RKO (cell line): ENCODE measurements at regions not wholly inside any gene's neighbourhood (a gene's known extent, or its start where the extent isn't known, plus 50 kb on each side); places are given as distances from the start of the nearest gene placed in this dataset.

ENCODE experiments used
- DNase-seq: peaks from one replicate; pipeline ENCODE4 v3.0.0-alpha.2; 2016; ENCODE audit warnings: low spot score

DNA sequence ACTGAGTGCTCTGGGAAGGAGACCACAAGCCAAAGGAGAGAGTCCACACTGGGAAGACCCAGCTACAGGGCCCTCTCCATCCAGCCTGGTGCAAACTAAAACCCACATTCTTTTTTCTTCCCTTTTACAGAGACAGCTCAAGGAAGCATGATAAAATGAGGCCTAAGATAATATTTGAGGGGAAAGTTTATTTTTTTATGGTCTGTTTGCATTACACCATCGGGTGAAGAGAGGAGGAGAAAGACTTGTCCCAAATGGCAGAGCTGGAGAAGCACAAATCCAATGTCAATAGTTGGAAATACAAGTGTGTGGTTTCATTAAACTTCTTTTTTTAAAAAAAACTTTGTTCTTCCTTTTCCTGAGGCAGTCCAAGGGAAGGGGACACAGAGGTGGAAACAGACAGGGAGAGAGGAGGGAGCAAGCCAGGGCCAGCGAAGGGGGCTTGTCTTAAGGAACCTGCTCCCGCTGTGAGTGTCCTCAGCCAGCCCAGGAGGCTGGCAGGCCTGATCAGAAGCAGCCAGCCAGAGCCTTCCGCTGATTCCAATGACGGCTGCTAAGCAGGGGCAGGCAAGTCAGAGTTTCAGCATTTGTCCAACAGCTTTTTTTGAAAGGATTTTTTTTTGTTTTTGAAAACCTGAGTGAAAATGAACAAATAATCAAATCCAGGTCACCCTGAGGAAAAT, 203.8 kb upstream of the SIX2 start:
- DNase-seq = no peak

DNA sequence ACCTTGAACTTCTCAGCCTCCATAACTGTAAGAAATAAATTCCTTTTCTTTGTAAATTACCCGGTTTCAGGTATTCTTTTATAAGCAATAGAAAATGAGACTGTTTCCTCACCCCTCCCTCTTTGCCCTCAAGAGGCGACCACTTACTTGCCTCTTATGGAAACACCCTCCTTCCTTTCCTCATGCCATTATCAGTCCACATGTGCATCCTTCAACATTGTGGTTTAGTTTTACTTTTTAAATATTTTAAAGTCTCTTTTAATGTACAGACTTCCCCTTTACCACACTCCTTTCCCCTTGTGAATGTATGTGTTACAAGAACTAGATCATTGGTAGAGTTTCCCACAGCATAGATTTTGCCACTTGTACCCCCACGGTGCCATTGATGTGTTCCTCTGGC, 202.4 kb upstream of the SIX2 start:
- no peak for DNase-seq

DNA sequence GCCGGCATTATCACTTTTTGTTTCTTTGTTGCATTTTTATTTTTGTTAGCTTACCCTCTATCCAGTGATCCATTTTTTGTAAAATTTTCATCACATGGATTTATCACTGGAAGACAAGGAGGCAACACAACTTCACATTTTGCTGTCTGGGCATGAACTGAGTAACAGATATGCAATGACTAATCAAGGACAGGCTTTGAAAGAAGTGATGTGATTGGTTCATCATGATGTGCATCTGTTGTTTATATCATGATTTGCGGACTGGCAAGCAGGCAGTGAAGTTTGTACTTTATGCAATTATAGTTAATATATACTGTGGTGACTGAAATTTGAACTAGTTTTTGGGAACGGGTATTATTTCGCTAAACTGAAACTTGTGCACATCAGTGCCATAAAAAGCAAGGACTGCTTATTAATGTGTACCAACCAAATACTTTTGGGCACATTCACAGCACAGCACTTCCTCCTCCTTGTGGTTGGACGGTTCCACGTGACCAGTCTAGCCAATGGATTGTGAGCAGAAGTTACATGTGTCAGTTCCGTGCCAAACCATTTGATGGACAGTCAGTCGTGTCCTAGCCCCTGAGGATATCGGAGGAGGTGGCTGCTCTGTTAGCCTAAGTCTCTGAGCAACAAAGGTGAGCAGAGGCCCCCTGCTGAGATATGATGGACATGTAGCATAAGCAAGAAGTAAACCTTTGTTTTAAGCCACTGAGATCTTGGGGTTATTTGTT, 201.4 kb upstream of the SIX2 start:
- peak; percentile 17 for DNase-seq

DNA sequence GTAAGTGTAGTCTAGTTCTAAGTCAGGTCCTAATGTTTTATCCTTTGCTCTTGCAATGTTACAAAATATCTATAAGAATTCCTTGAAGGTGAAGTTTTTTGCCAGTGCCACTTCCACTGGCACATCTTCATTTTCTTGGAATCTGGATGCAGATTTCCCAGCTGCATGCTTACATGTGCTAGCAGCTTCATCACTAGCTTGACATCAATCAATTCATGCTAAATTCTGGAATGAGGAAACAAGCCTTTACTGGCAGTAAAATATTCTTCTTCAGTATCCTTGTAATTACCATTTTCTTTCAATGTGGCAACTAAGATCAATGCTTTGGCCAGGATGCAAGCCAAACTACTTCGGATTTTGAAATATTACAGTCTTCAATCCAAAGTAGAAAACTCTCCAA, 200.6 kb upstream of the SIX2 start:
- no peak for DNase-seq

DNA sequence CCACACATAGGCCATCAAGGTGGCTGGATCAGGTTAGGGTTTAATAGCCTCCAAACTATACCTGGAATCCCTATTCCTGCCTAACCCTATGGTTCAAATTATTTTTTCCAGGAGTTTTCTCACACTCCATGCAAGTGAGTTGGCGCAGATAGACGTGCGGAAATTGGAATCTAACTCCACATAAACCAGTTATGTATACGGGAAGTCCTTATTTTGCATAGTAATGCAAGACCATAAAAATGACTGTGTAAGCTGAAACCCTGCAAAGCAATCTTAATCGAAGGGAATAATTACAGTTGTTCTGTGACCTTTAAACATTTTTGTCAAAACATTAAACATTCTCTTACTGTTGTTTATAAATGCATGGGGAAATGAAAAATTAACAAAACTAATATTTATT, 200.1 kb upstream of the SIX2 start:
- no peak for DNase-seq

DNA sequence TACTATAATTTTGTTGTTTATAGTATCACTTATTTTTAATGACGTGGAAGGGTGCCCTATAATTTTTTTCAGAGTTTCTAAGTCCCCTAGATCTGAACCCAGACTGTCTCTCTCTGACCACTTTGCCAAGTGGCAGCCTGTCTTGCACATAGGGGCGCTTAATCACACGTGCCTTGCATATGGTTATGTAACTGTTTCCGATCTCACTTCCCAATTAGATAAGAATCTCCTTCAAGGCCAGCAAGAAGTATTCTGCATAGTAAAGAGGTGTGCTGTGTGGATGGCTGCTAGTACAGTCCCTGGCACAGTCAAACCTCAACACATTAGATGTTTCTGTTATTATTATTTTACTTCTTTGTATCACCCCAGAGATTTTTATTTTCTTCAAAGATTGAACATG, 197.8 kb upstream of the SIX2 start:
- no peak for DNase-seq

DNA sequence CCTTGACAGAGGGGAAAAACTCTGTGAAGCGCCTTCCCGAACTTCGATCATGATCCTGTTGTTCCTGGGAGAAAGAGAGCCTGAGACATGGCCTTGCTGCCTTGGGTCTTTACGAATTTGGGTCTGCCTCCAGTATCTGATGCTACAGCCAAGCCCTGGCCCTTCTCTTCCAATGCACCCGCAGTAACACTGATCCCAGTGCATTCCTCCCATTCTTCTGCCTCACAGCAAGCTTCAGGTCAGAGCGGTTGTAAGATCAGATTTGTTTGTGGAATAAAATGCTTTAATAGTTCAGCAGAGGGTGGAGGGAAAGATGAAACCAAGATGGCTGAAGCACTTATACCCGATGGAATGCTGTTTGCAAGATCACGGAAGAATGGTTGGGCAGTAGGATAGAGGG, 196.7 kb upstream of the SIX2 start:
- DNase-seq = no peak

DNA sequence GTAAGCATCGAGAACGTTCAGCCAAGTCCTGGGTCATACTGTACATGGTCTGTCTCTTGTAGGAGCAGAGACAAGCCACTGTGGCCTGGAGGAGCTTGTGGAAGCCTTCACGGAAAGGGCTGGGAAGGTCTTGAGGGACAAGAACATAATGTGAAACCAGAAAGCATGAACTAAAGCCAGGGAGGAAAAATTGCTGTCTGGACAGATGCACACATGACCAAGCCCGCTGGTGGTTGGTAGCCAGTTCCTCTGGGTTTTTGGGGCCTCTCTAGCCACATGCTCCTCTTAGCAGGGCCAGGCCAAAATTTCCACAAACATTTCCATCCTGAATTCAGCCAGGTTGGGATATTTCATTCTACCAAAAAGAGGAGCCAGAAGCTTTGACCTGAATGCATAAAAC, 196.2 kb upstream of the SIX2 start:
- DNase-seq = no peak

DNA sequence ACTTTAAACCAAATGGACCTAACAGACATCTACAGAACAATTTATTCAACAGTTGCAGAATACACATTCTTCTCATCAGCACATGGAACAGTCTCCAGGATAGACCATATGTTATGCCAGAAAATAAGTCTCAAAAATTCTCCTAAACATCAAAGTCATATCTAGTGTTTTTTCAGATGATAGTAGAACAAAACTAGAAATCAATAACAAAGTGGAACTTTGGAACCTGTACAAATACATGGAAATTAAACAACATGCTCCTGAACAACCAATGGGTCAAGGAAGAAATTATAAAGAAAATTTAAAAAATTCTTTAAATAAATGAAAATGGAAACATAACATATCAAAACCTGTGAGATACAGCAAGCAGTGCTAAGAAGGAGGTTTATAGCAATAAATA, 194.1 kb upstream of the SIX2 start:
- no peak for DNase-seq

DNA sequence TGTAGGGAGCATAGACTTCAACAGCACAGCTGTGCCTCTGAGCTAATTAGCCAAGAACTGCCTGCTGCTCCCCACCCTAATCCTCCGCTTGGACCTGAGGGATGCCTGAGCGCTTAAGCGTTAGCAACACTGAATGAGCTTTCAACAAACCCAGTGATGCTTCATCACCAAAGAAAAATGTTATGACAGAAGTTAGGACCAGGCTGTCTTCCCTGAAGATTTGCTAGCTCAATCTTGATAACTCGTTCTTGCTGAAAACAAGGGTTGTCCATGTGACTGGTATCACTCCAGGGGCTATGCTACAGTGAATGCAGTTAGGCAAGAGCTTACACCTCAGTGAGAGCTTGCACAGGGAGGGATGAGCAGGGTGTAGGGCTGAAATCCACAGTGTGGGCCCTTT, 190.7 kb upstream of the SIX2 start:
- DNase-seq = no peak

DNA sequence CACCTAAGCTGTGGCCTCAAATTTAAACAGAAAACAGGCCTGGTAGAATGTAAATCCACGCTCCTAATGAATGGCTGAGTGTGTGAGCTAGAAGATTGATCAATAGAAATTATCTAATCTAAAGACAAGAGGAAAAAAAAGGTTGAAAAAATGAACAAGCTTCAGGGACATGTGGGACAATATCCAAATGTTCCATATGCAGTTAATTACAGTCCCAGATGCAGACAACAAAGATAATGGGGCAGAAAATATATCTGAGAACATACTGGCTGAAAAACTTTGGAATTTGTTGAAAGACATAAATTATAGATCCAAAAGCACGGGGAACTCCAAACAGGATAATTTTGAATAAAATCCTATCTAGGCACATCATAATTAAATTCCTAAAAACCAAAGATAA, 186.7 kb upstream of the SIX2 start:
- no peak for DNase-seq

DNA sequence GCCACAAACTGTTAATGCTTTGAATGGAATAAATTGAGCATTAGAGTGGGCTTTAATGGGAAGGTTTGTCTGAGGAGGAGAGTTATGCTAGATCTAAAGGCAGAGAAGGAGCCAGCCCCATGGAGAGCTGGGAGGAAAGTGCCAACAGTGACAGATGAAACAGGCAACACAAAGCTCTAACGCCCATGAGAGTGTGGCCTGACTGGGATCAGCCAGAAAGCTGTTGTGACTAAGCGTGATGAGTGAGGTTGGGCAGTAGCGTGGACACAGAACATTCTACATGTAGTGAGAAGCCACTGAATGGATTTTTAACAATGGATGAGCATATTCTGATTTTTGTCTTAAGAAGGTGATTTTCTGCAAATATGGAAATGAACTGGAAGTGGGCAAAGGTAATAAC, 185.3 kb upstream of the SIX2 start:
- DNase-seq = no peak

DNA sequence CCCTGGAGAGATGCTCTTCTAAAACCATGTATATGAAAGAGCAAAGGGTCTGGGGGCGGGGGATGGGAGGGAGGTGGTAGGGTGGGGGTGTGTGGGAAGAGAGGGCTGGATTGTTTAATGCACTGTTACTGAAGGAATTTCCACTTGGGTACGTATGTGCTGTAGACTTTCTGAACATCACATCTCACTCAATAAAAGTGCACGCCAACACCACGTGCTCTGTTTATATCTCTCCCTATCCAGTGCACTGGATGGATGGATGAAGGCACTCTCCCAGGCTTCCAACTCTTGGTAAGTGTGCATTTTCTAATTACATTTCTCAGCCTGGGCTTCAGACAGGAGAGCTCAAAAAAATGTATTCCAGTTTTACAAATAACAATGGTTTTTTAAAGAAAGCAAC, 184.3 kb upstream of the SIX2 start:
- no peak for DNase-seq

DNA sequence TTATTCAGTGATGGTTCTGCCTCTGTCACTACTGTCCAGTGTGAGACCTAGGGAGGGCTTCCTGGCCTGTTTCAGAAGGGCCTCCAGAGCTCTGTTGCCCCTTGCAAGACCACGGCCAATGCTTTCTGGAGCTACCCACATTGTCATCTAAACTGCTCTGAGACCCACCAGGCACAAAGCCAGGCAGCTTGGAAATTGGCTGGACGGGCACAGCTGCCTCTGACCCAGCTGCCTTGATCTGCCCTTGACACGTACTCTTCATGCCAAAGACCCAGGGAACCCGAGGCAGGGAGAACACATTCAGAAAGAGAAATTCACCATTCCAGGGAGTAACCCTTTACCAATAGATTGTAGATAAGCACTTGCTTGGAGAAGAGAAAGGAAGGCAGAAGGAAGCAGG, 183.7 kb upstream of the SIX2 start:
- no peak for DNase-seq

DNA sequence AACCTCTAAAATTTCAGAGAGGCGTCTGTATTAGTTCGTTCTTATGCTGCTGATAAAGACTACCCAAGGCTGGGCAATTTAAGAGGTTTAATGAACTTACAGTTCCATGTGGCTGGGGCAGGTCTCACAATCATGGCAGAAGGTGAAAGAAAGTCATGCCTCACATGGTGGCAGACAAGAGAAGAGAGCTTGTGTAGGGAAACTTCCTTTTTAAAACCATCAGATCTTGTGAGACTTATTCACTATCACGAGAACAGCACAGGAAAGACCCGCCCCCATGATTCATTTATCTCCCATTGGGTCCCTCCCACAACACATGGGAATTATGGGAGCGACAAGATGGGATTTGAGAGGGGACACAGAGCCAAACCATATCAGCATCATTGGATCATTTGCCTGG, 183.2 kb upstream of the SIX2 start:
- no peak for DNase-seq

DNA sequence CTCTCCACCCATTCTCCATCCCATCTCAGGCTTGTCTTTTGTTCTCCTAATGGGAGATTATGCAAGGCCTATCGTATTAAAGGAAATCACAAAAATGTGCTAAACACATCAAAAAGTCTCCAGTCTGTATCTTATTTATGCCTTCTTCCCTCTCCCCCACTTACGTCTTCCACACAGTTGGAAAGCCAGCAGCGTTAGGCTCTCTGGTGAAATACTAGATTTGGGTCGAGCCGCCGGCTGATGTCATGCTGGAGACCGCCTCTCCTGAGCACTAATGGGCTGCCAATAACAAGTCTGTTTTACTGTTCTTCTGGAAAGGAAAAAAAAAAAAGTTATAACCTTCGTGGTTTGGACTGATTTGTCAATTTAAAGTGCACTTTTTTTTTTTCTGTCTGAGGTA, 182.7 kb upstream of the SIX2 start:
- no peak for DNase-seq

DNA sequence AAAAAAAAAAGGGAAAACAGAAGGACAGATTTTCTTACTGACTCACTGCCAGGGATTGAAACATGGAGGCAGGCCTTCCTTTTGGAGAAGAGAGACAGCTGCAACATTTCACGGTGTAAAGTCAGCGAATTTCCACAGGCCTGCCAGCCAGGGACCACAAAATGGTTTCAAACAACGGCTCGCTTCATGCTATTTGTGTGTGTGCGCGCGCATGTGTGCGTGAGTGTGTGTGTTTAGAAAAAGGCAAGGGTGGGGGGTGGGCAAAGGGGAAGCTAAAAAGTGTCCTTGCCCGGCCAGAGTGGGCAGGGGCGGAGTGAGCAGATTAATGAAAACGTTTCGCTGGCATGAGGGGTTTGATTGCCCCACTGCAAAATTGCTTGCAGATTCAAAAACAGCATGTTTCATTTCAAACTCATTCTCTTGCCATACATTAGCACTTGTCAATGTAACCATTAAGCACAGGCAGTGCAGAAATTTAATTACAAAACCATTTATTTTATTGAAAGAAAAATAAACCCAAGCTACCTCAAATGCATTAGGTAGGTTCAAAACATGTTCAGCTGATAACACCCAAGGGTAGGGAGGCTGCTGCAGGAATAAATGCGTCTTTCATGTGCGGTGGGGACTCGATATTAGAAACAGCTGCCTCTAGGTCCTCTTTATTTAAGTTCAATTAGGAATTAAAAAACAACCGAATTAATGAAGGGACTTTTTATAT, 182.1 kb upstream of the SIX2 start:
- no peak for DNase-seq

DNA sequence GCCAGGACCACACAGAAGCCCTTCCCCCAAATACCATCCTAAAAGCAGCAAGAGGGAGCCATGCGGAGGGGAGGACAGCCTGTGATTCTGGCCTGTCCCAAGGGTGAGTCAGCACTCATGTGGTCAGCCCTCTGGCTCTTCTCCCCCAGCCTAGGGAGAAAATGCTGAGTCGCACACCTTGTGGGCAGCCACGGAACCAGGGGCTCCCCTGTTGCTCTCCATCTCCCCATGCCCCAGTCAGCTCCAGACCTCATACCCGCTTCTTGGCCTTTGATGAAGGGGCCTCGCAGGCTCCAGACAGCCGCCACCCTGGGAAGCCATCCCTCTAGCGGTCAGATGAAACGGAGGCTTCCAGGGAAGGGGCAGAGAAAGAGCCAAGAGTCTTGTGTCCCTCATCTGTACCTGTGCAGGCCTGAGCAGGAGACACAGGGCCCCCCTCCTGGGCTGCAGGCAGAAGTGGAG, 181.3 kb upstream of the SIX2 start:
- DNase-seq = no peak

DNA sequence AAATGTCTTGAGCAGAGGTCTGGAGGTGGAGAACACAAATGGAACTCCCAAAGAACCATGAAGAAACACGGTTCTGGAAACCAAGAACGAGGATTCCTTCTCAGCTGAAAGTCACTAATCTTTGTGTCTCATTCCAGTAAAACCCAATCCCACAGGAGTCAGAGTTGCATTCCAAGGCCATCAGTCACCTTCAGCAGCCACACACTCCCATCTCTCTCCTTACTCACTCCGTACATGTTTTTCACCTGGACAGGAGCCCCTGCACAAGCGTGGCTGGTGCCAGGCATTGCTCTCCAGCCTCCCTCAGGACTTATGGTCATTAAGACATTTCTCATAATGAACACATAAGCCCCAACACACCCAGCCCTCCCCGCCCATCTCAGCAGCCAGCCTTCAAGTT, 175.4 kb upstream of the SIX2 start:
- peak; percentile 22 for DNase-seq

DNA sequence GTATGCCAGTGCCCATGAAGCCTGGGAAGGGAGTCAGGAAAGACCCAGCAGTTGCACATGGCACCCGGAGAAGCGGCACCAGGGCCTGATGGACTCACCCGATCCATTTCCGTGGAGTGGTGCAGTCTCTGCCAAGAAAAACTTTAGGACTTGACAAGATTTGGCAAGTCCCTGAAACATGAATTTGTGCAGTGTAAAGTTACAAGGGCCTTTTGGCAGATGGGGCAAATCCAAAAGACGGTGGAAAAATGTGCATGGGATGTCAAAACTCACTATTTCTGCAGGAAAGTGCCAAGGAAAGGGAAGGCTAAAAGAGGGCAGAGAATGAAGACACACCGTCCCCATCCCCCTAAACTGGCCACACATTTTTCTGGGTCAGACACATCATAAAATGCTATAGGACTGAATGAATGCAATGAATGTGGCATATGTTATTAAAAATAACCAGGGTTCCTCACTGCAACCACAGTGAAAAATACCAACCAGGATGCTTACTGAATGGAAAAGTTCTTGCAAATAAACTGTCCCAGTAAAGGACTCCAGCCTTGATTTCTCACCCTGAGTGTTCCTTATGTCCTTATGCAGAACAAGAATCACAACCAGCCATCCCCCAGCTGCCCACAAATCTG, 173.5 kb upstream of the SIX2 start:
- DNase-seq = no peak

DNA sequence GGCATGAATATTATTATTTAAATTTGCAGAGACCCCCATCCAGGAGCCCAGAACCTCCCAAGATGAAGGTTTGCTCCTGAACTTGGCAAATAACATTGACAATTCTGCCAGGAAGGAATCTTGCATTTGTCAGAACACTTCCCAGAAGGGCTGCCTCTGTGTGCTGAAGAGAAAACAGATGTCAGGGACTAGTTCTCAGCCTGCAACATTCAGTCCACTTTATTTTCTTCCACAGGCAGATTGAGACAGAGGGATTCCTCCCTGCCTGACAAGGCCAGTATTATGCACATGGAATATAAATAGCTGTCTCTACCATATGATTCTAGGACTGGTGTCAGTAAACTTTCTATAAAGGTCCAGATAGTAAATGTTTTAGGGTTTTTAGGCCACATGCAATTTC, 171.5 kb upstream of the SIX2 start:
- no peak for DNase-seq

DNA sequence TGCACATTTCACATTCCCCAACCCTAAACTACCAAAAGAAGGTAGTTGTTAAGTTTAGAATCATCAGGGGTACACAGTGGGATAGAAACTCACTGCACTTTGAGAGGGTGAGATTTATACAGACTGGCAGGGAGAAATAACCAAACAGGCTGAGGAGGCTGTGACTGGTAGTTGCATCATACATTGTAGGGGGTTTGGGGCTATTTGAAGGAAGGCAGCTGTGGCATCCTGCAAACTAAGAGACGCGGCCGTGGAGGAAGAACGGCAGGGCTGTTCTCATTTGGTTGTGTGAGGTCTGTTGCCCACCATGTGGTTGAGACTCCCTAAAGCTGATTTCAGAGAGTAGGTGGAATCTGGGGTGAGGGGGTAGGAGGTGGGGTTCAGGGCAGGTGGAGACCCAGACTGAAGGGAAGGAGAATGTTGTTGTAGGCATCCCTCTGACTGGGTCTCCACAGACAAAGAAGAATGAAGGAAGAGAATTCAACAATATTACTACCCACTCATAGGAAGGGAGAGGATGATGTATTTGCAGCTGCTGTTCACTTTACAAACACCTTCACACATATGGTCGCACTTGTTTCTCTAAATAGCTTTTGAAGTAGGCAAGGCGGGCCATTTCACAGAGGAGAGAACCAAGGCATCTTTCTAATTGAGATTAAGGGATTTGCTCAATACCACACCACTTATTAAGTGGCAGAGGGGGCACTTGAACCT, 170.9 kb upstream of the SIX2 start:
- DNase-seq = no peak
